H1 (cell line): ENCODE measurements at regions not wholly inside any gene's neighbourhood (a gene's known extent, or its start where the extent isn't known, plus 50 kb on each side); places are given as distances from the start of the nearest gene placed in this dataset.

Experiments
- CTCF ChIA-PET: fragments of 300-600 bp; sonication (Branson Sonifier 250); formaldehyde crosslinking; loops from one replicate; lab custom pipeline; 2021; ENCODE audit not compliant: partially characterized antibody; lab: Charles Lee
- POLR2A ChIA-PET: fragments of 300-600 bp; sonication (Branson Sonifier 250); formaldehyde crosslinking; loops from one replicate; lab custom pipeline; 2021; ENCODE audit warnings: inconsistent platforms; ENCODE audit not compliant: partially characterized antibody; lab: Charles Lee
- DNase-seq, 2 experiments: peaks; one replicate each; pipeline versions ENCODE4 v3.0.0 to v3.0.0-alpha.2; 2010 to 2022; ENCODE audit warnings: low spot score in 2 of 2, low read depth in 1 of 2, mixed read lengths in 1 of 2
- FAIRE-seq: peaks from 2 replicates; lab custom pipeline; 2011; peaks lifted over from hg19 to GRCh38; lab: Jason Lieb, UNC
- H2AFZ ChIP-seq: 2 replicates; pipeline ENCODE4 v1.8.1; 2012; ENCODE audit warnings: low read length, inconsistent platforms
- H2AK5ac ChIP-seq: 2 replicates; pipeline ENCODE4 v1.6.1; 2013; ENCODE audit warnings: low read depth, low read length
- H2BK120ac ChIP-seq: replicated peaks from 2 replicates; pipeline ENCODE3; 2013; ENCODE audit warnings: low read depth, low read length, inconsistent platforms
- H2BK12ac ChIP-seq: 2 replicates; pipeline ENCODE4 v1.6.1; 2013; ENCODE audit warnings: low read depth, low read length
- H2BK15ac ChIP-seq: 2 replicates; pipeline ENCODE4 v1.6.1; 2013; ENCODE audit warnings: low read length
- H2BK20ac ChIP-seq: 2 replicates; pipeline ENCODE4 v1.6.1; 2013; ENCODE audit warnings: low read length
- H2BK5ac ChIP-seq: 2 replicates; pipeline ENCODE4 v1.6.1; 2013; ENCODE audit warnings: low read depth, low read length
- H3K14ac ChIP-seq: 2 replicates; pipeline ENCODE4 v1.6.1; 2013; ENCODE audit warnings: inconsistent platforms; ENCODE audit not compliant: insufficient read length
- H3K18ac ChIP-seq: 2 replicates; pipeline ENCODE4 v1.6.1; 2013; ENCODE audit warnings: low read length; ENCODE audit errors: extremely low read depth
- H3K23ac ChIP-seq: 2 replicates; pipeline ENCODE4 v1.6.1; 2013; ENCODE audit warnings: inconsistent platforms; ENCODE audit not compliant: insufficient read length
- H3K23me2 ChIP-seq: 2 replicates; pipeline ENCODE4 v1.6.1; 2013; ENCODE audit warnings: low read depth, low read length
- H3K27ac ChIP-seq: 2 replicates; pipeline ENCODE4 v1.6.1; 2011; ENCODE audit warnings: low read depth, low read length, inconsistent platforms
- H3K27me3 ChIP-seq, 4 experiments: replicated peaks in 1 of 4; 1 replicate in 1 of 4; 2 replicates in 3 of 4; pipeline versions ENCODE4 v1.6.1 to v1.8.1; 2011 to 2013; ENCODE audit warnings: low read length in 3 of 4, mild to moderate bottlenecking in 3 of 4, inconsistent platforms in 2 of 4, mixed read lengths in 2 of 4, moderate library complexity in 1 of 4; ENCODE audit not compliant: control insufficient read depth in 3 of 4, insufficient read depth in 3 of 4; ENCODE audit errors: extremely low read depth in 1 of 4
- H3K36me3 ChIP-seq, 4 experiments: 2 replicates each; pipeline versions ENCODE4 v1.6.1 to v1.8.1; 2011 to 2013; ENCODE audit warnings: mild to moderate bottlenecking in 4 of 4, low read length in 3 of 4, moderate library complexity in 2 of 4, control low read depth in 1 of 4, inconsistent platforms in 1 of 4; ENCODE audit not compliant: insufficient read depth in 4 of 4, control insufficient read depth in 2 of 4
- H3K4ac ChIP-seq: replicated peaks from 2 replicates; pipeline ENCODE3; 2013; ENCODE audit warnings: low read length, low read depth, mixed read lengths, inconsistent platforms; ENCODE audit not compliant: insufficient read length
- H3K4me1 ChIP-seq, 4 experiments: replicated peaks in 1 of 4; 1 replicate in 1 of 4; 2 replicates in 3 of 4; pipeline versions ENCODE4 v1.6.1 to v1.8.1; 2011 to 2013; ENCODE audit warnings: low read length in 3 of 4, inconsistent platforms in 2 of 4, mixed read lengths in 1 of 4; ENCODE audit not compliant: insufficient read depth in 4 of 4, control insufficient read depth in 3 of 4
- H3K4me2 ChIP-seq, 2 experiments: 2 replicates each; pipeline versions ENCODE4 v1.6.1 to v1.8.1; 2011 to 2013; ENCODE audit warnings: low read depth in 2 of 2, low read length in 2 of 2, control low read depth in 1 of 2, inconsistent platforms in 1 of 2, mild to moderate bottlenecking in 1 of 2; ENCODE audit not compliant: insufficient read depth in 1 of 2
- H3K4me3 ChIP-seq, 4 experiments: fragments of 200-600, 300-600 bp in 1 of 4; sonication (generic), shearing (Covaris generic), sonication (Bioruptor Twin) in 1 of 4; 2 replicates each; pipeline versions ENCODE4 v1.5.1 to v1.8.1; 2011 to 2016; ENCODE audit warnings: low read length in 4 of 4, low read depth in 3 of 4, control low read depth in 2 of 4, inconsistent platforms in 2 of 4, mild to moderate bottlenecking in 2 of 4, mixed read lengths in 1 of 4, moderate library complexity in 1 of 4; ENCODE audit not compliant: insufficient read depth in 2 of 4; ENCODE audit errors: extremely low read depth in 1 of 4
- H3K56ac ChIP-seq: replicated peaks from 2 replicates; pipeline ENCODE3; 2013; ENCODE audit warnings: low read depth, mild to moderate bottlenecking, mixed read lengths, low read length, inconsistent platforms; ENCODE audit not compliant: insufficient read length
- H3K79me1 ChIP-seq: 2 replicates; pipeline ENCODE4 v1.6.1; 2013; ENCODE audit warnings: low read depth, low read length, control low read depth
- H3K79me2 ChIP-seq, 2 experiments: 2 replicates each; pipeline versions ENCODE4 v1.6.1 to v1.8.1; 2012 to 2013; ENCODE audit warnings: low read length in 2 of 2, mild to moderate bottlenecking in 2 of 2, inconsistent platforms in 1 of 2; ENCODE audit not compliant: insufficient read depth in 2 of 2, control insufficient read depth in 1 of 2
- H3K9ac ChIP-seq, 4 experiments: replicated peaks in 1 of 4; 1 replicate in 1 of 4; 2 replicates in 3 of 4; pipeline versions ENCODE4 v1.6.1 to v1.8.1; 2011 to 2013; ENCODE audit warnings: low read depth in 3 of 4, low read length in 3 of 4, control low read depth in 2 of 4, mild to moderate bottlenecking in 2 of 4, moderate library complexity in 2 of 4, inconsistent platforms in 1 of 4; ENCODE audit errors: extremely low read depth in 1 of 4
- H3K9me3 ChIP-seq, 2 experiments: 2 replicates each; pipeline versions ENCODE4 v1.6.1 to v1.8.1; 2012 to 2013; ENCODE audit warnings: mild to moderate bottlenecking in 2 of 2, moderate library complexity in 2 of 2, control low read depth in 1 of 2, inconsistent platforms in 1 of 2, low read depth in 1 of 2, low read length in 1 of 2, mixed read lengths in 1 of 2; ENCODE audit not compliant: insufficient read depth in 2 of 2
- H4K20me1 ChIP-seq, 2 experiments: replicated peaks in 1 of 2; 2 replicates each; pipeline versions ENCODE3 to v1.8.1; 2011 to 2013; ENCODE audit warnings: inconsistent platforms in 2 of 2, low read length in 2 of 2, mild to moderate bottlenecking in 1 of 2; ENCODE audit not compliant: insufficient read depth in 2 of 2, control insufficient read depth in 1 of 2
- H4K5ac ChIP-seq: 2 replicates; pipeline ENCODE4 v1.6.1; 2013; ENCODE audit warnings: low read length, low read depth, mixed read lengths, inconsistent platforms; ENCODE audit not compliant: insufficient read length
- H4K8ac ChIP-seq: 2 replicates; pipeline ENCODE4 v1.8.0; 2013; ENCODE audit warnings: mild to moderate bottlenecking, moderate library complexity, low read length, inconsistent platforms; ENCODE audit not compliant: insufficient read depth; ENCODE audit errors: extremely low read depth
- H4K91ac ChIP-seq: replicated peaks from 2 replicates; pipeline ENCODE3; 2013; ENCODE audit warnings: low read length, mixed read lengths, inconsistent platforms; ENCODE audit not compliant: insufficient read length
- BACH1 ChIP-seq: IDR thresholded peaks from 2 replicates; pipeline ENCODE4 v1.6.1; 2012; ENCODE audit warnings: low read length, improper control_type of control experiment
- CEBPB ChIP-seq: IDR thresholded peaks from 2 replicates; pipeline ENCODE4 v1.6.1; 2012; ENCODE audit warnings: low read depth, low read length
- HDAC2 ChIP-seq, 2 experiments: fragments of 300-600 bp in 1 of 2; sonication (generic) in 1 of 2; IDR thresholded peaks; 2 replicates each; pipeline ENCODE4 v1.6.1; 2011 to 2012; ENCODE audit warnings: low read depth in 2 of 2, low read length in 2 of 2, mild to moderate bottlenecking in 2 of 2, moderate library complexity in 2 of 2, borderline replicate concordance in 1 of 2, inconsistent platforms in 1 of 2
- HDAC6 ChIP-seq: IDR thresholded peaks from one replicate; pipeline ENCODE4 v1.7.1; 2012; ENCODE audit warnings: low read depth, mild to moderate bottlenecking, inconsistent platforms, low read length, moderate library complexity
- NRF1 ChIP-seq: IDR thresholded peaks from 2 replicates; pipeline ENCODE4 v1.6.1; 2011; ENCODE audit warnings: mild to moderate bottlenecking, low read depth, low read length, improper control_type of control experiment
- RBBP5 ChIP-seq: IDR thresholded peaks from 2 replicates; pipeline ENCODE4 v1.7.1; 2012; ENCODE audit warnings: low read depth, mild to moderate bottlenecking, inconsistent platforms, low read length, moderate library complexity, borderline replicate concordance
- RXRA ChIP-seq: IDR thresholded peaks from 2 replicates; pipeline ENCODE4 v1.6.1; 2011; ENCODE audit warnings: low read depth, mild to moderate bottlenecking, low read length, moderate library complexity; ENCODE audit not compliant: insufficient read depth
- SAP30 ChIP-seq: fragments of 300-600 bp; sonication (generic); IDR thresholded peaks from 2 replicates; pipeline ENCODE4 v1.7.1; 2012; ENCODE audit warnings: low read length, moderate library complexity, mild to moderate bottlenecking, inconsistent platforms; ENCODE audit not compliant: insufficient read depth, insufficient replicate concordance
- SP1 ChIP-seq: IDR thresholded peaks from 2 replicates; pipeline ENCODE4 v1.6.1; 2011; ENCODE audit warnings: low read depth, low read length
- WGBS, 2 experiments: shearing (Covaris generic) in 1 of 2; methylation state at CpG; one replicate each; pipeline versions ENCODE4 v1.1.6 to v1.1.7; 2013 to 2015; ENCODE audit warnings: low lambda C conversion rate in 2 of 2, mixed read lengths in 2 of 2, inconsistent platforms in 1 of 2, low coverage in 1 of 2, missing lambda C conversion rate in 1 of 2; ENCODE audit not compliant: insufficient replicate concordance in 2 of 2, insufficient coverage in 1 of 2, insufficient read length in 1 of 2; ENCODE audit errors: extremely low coverage in 1 of 2, missing lambda C conversion rate in 1 of 2; 5-methylcytosine and 5-hydroxymethylcytosine counted together
- TF ChIP-seq, protein P1 (sequence below): IDR thresholded peaks from 2 replicates; pipeline ENCODE4 v1.6.1; 2011; ENCODE audit warnings: low read length, improper control_type of control experiment

DNA sequence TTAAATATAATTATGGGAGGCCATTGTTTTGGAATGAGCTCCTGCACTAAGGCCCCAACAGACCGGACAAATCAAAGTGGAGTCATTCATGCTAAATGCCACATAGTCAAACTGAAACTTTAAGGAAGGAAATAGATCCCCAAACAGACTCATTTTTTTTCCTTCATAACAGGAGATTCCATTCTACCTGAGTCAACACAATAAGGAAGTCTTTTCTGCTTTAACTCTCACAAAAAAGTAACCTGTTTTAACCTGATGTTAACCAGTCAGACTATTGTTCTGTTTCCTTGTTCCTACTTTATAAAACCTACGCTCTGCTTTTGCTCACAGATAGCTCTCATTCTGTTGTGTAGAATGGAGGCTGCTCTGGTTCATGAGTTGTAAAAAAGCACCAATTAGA is 234.9 kb downstream of the YTHDC2 start:
- H3K79me2 ChIP-seq, result no peaks in the 10 kb centered on the region
- 95% methylated on average over 2 of the region's 2 CpGs; no CpG with 5 or more reads in 1 of the 2 experiments for WGBS, 2 experiments
- H3K9ac ChIP-seq, result no peak overlapping the region
- H3K4ac ChIP-seq, result no peak overlapping the region
- no peaks in the 10 kb centered on the region for H3K23me2 ChIP-seq
- H3K18ac ChIP-seq, result no peak overlapping the region
- no peak overlapping the region for H3K14ac ChIP-seq
- H2BK120ac ChIP-seq, result no peak overlapping the region
- ChIA-PET CTCF (interaction anchor here (0.6 to 1.7 kb wide), 5 partner anchors 15 to 269 kb away, joined by 3 to 5 read pairs (median 3); no protein-coding TSS in a partner anchor), POLR2A (no interaction called here)
- no peaks in the 10 kb centered on the region for H3K27me3 ChIP-seq
- H3K4me1 ChIP-seq, result no peaks in the 10 kb centered on the region; a peak in 2 of 7 replicates
- H2BK12ac ChIP-seq, result no peak overlapping the region
- no peak overlapping the region for H3K23ac ChIP-seq
- no peaks in the 10 kb centered on the region for H3K79me1 ChIP-seq
- H3K36me3 ChIP-seq, result no peaks in the 10 kb centered on the region; a peak in 1 of 8 replicates
- H3K27ac ChIP-seq, result no peak overlapping the region
- H4K91ac ChIP-seq, result no peak overlapping the region
- no peak overlapping the region for H3K4me2 ChIP-seq
- DNase-seq (no peak), FAIRE-seq (no peak)
- H2BK15ac ChIP-seq, result no peak overlapping the region
- no peak overlapping the region for H2AK5ac ChIP-seq
- H3K9me3 ChIP-seq, result peaks cover 0 to 4% of the 10 kb centered on the region in 2 experiments; a peak in 1 of 4 replicates
- no peak overlapping the region for H2AFZ ChIP-seq
- no peak overlapping the region for H3K56ac ChIP-seq
- no peaks in the 10 kb centered on the region for H4K20me1 ChIP-seq
- no peak overlapping the region for H2BK5ac ChIP-seq
- H3K4me3 ChIP-seq, result no peak overlapping the region
- no peak overlapping the region for H2BK20ac ChIP-seq
- TF ChIP-seq, protein P1, sequence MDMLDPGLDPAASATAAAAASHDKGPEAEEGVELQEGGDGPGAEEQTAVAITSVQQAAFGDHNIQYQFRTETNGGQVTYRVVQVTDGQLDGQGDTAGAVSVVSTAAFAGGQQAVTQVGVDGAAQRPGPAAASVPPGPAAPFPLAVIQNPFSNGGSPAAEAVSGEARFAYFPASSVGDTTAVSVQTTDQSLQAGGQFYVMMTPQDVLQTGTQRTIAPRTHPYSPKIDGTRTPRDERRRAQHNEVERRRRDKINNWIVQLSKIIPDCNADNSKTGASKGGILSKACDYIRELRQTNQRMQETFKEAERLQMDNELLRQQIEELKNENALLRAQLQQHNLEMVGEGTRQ, result no peak
- TF ChIP-seq NRF1 (no peak), SAP30 (no peak), RXRA (no peak), RBBP5 (no peak), CEBPB (no peak), HDAC2 (IDR thresholded peaks at IDR 0.05; ENCODE audit: borderline replicate concordance in 1 of 2, low read depth in 2 of 2, low read length in 2 of 2) (no peak), HDAC6 (no peak), BACH1 (no peak), SP1 (no peak)
- no peak overlapping the region for H4K5ac ChIP-seq
- no peak overlapping the region for H4K8ac ChIP-seq
